Fibroblast of lung (primary cell): ENCODE measurements at regions not wholly inside any gene's neighbourhood (a gene's known extent, or its start where the extent isn't known, plus 50 kb on each side); places are given as distances from the start of the nearest gene placed in this dataset.
"Not testable (repeated sequence)": the region's sequence is repeated elsewhere in the genome, so short reads cannot be mapped to it uniquely, and the experiment has no call there.

Source experiments
- DNase-seq, 2 donors: peaks; one replicate each; pipeline versions ENCODE4 v3.0.0 to v3.0.0-alpha.2; 2010; ENCODE audit warnings: low read depth in 2 of 2
- H2AFZ ChIP-seq: 2 replicates; pipeline ENCODE4 v1.5.1; 2012; ENCODE audit warnings: low read length, control low read depth, inconsistent platforms
- H3K27ac ChIP-seq: 2 replicates; pipeline ENCODE4 v1.5.1; 2011; ENCODE audit warnings: low read length, control low read depth; ENCODE audit not compliant: insufficient read depth
- H3K27me3 ChIP-seq: 2 replicates; pipeline ENCODE4 v1.5.1; 2011; ENCODE audit warnings: mild to moderate bottlenecking, low read length; ENCODE audit not compliant: control insufficient read depth, insufficient read depth
- H3K36me3 ChIP-seq: 2 replicates; pipeline ENCODE4 v1.5.1; 2011; ENCODE audit warnings: low read length; ENCODE audit not compliant: control insufficient read depth, insufficient read depth
- H3K4me1 ChIP-seq: 2 replicates; pipeline ENCODE4 v1.5.1; 2011; ENCODE audit warnings: low read length; ENCODE audit not compliant: control insufficient read depth, insufficient read depth; ENCODE audit errors: extremely low read depth
- H3K4me2 ChIP-seq: 2 replicates; pipeline ENCODE4 v1.5.1; 2011; ENCODE audit warnings: low read length, control low read depth; ENCODE audit not compliant: insufficient read depth; ENCODE audit errors: extremely low read depth
- H3K4me3 ChIP-seq, 4 experiments: fragments of 200-600 bp in 1 of 4; sonication (generic) in 1 of 4; replicated peaks in 1 of 4; 2 replicates each; pipeline ENCODE4 v1.5.1; 2011 to 2016; ENCODE audit warnings: low read length in 4 of 4, low read depth in 3 of 4, mild to moderate bottlenecking in 3 of 4, control low read depth in 2 of 4, inconsistent platforms in 1 of 4, mixed read lengths in 1 of 4; ENCODE audit not compliant: insufficient read depth in 1 of 4; ENCODE audit errors: control extremely low read depth in 1 of 4
- H3K79me2 ChIP-seq: 2 replicates; pipeline ENCODE4 v1.5.1; 2012; ENCODE audit warnings: mild to moderate bottlenecking, low read length, inconsistent platforms; ENCODE audit not compliant: control insufficient read depth, insufficient read depth
- H3K9ac ChIP-seq: 2 replicates; pipeline ENCODE4 v1.5.1; 2011; ENCODE audit warnings: mild to moderate bottlenecking, low read length, control low read depth; ENCODE audit not compliant: insufficient read depth
- H3K9me3 ChIP-seq: 2 replicates; pipeline ENCODE4 v1.5.1; 2012; ENCODE audit warnings: low read depth, low read length; ENCODE audit not compliant: control insufficient read depth, insufficient read depth
- H4K20me1 ChIP-seq: 2 replicates; pipeline ENCODE4 v1.5.1; 2011; ENCODE audit warnings: low read length; ENCODE audit not compliant: control insufficient read depth, insufficient read depth; ENCODE audit errors: extremely low read depth
- CTCF ChIP-seq, 2 donors: IDR thresholded peaks in 1 of 2; conservative IDR thresholded peaks in 1 of 2; 1 replicate in 1 of 2; 2 replicates in 1 of 2; pipeline ENCODE4 v1.5.1; 2011 to 2012; ENCODE audit warnings: low read length in 2 of 2, control low read depth in 1 of 2, inconsistent platforms in 1 of 2, low read depth in 1 of 2, mild to moderate bottlenecking in 1 of 2
- EZH2 ChIP-seq: IDR thresholded peaks from 2 replicates; pipeline ENCODE4 v1.5.1; 2012; ENCODE audit warnings: low read length, control low read depth, mild to moderate bottlenecking; ENCODE audit errors: missing control alignments

GRCh38 chr5:107736638-107737037 lies 65.9 kb upstream of the EFNA5 start:
- no peaks in the 10 kb centered on the region for H3K79me2 ChIP-seq
- H4K20me1 ChIP-seq, result no peaks in the 10 kb centered on the region
- H3K36me3 ChIP-seq, result no peaks in the 10 kb centered on the region
- H2AFZ ChIP-seq, result no peak overlapping the region
- no peak for TF ChIP-seq EZH2
- TF ChIP-seq CTCF (conservative IDR thresholded peaks at IDR 0.05 in 1 of 2, IDR thresholded peaks at IDR 0.05 in 1 of 2; ENCODE audit: low read depth in 1 of 2, low read length in 2 of 2), result no peak
- peak; percentile 68 to 94 for DNase-seq
- no peaks in the 10 kb centered on the region for H3K4me1 ChIP-seq
- no peak overlapping the region for H3K9ac ChIP-seq
- H3K27me3 ChIP-seq, result no peaks in the 10 kb centered on the region
- no peak overlapping the region for H3K4me3 ChIP-seq
- H3K4me2 ChIP-seq, result no peak overlapping the region
- no peak overlapping the region for H3K27ac ChIP-seq
- no peaks in the 10 kb centered on the region for H3K9me3 ChIP-seq

GRCh38 chr5:107736089-107736488 lies 65.4 kb upstream of the EFNA5 start:
- not testable (repeated sequence) for H2AFZ ChIP-seq, DNase-seq, H4K20me1 ChIP-seq, H3K27me3 ChIP-seq, H3K4me2 ChIP-seq, H3K4me3 ChIP-seq, H3K9me3 ChIP-seq, H3K27ac ChIP-seq, H3K4me1 ChIP-seq, H3K9ac ChIP-seq, H3K79me2 ChIP-seq, H3K36me3 ChIP-seq

- no peaks in the 10 kb centered on the region for H3K9me3 ChIP-seq
- H4K20me1 ChIP-seq, result no peaks in the 10 kb centered on the region
- no peaks in the 10 kb centered on the region for H3K36me3 ChIP-seq
- no peak overlapping the region for H3K4me3 ChIP-seq
- no peak overlapping the region for H3K4me2 ChIP-seq
- no peaks in the 10 kb centered on the region for H3K79me2 ChIP-seq
- H3K9ac ChIP-seq, result no peak overlapping the region
- H3K27me3 ChIP-seq, result no peaks in the 10 kb centered on the region
- TF ChIP-seq CTCF (conservative IDR thresholded peaks at IDR 0.05 in 1 of 2, IDR thresholded peaks at IDR 0.05 in 1 of 2; ENCODE audit: low read depth in 1 of 2, low read length in 2 of 2) (no peak), EZH2 (no peak)
- no peak overlapping the region for H3K27ac ChIP-seq
- H3K4me1 ChIP-seq, result no peaks in the 10 kb centered on the region
- H2AFZ ChIP-seq, result no peak overlapping the region
- DNase-seq, result no peak
These were observed 64.8 kb upstream of the EFNA5 start for GRCh38 chr5:107735558-107735957.

- Histone ChIP-seq H3K36me3 (no peaks in the 10 kb centered on the region), H2AFZ (no peak overlapping the region), H3K79me2 (no peaks in the 10 kb centered on the region), H3K4me2 (no peak overlapping the region), H3K9ac (no peak overlapping the region), H3K4me3 (no peak overlapping the region), H3K4me1 (no peaks in the 10 kb centered on the region), H3K27me3 (no peaks in the 10 kb centered on the region), H4K20me1 (no peaks in the 10 kb centered on the region), H3K9me3 (no peaks in the 10 kb centered on the region), H3K27ac (no peak overlapping the region)
- no peak for TF ChIP-seq CTCF (conservative IDR thresholded peaks at IDR 0.05 in 1 of 2, IDR thresholded peaks at IDR 0.05 in 1 of 2; ENCODE audit: low read depth in 1 of 2, low read length in 2 of 2)
- no peak for TF ChIP-seq EZH2
- DNase-seq, result no peak
These were observed 56.2 kb upstream of the EFNA5 start for GRCh38 chr5:107726896-107727295.
